Fibroblast of upper back skin (primary cell): ENCODE measurements at regions not wholly inside any gene's neighbourhood (a gene's known extent, or its start where the extent isn't known, plus 50 kb on each side); places are given as distances from the start of the nearest gene placed in this dataset.
"Not testable (repeated sequence)": the region's sequence is repeated elsewhere in the genome, so short reads cannot be mapped to it uniquely, and the experiment has no call there.

ENCODE experiments used
- DNase-seq: peaks from one replicate; pipeline ENCODE4 v3.0.0-alpha.2; 2013

DNA sequence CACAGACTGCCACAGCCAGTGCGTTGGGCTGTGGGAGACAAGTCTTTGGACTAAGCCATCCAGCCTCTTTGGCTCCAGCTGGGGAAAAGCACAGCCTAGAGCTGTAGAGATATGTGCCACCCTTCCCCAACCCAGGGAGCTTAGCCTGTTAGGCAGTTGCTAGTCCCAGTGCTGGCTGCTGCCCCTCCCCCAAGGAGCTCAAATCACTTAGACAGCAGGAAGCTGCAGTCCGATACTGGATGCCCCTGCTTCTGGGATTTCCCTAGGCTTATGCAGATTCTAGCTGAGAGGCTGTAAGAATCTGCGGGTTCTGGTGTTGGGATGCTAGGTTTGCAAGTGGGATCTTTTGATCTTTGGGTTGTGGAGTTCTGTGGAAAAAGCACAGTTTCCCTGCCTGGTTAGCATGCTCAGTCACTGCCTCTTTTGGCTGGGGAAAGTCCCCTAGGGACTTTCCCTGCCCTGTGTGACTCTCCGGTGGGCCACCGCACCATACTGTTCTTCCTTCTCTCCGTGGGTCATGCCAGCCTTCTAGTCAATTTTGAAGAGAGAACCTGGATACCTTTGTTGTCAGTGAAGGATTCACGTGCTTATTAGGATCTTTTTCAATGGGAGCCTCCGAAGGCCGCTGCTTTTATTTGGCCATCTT is 792.0 kb downstream of the KCNA4 start:
- no peak for DNase-seq

GRCh38 chr11:29219531-29219930 is 797.3 kb downstream of the KCNA4 start:
- not testable (repeated sequence) for DNase-seq

- DNase-seq, result no peak
Measured at GRCh38 chr11:29217901-29218300, 798.9 kb downstream of the KCNA4 start.

GRCh38 chr11:29214833-29215232 is 802.0 kb downstream of the KCNA4 start:
- peak; percentile 2 for DNase-seq

DNA sequence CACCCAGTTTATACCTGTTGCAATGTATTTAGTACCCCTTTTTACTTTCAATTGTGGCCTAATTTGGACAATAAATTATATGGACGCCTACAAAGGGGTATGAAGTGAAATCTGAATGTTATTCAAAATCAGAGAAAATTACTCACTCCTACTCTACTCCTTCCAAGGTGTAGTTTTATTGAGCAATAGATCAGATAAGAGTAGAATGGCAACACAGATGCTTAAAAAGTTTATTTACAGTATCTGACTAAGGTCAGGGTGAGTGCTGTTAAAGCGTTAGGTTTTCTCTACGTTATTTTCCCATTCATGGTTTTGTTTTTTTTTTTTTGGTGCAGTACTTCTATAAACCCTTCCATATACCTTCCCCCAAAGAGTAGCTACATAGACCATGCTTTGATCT is 805.6 kb downstream of the KCNA4 start:
- DNase-seq, result no peak

DNA sequence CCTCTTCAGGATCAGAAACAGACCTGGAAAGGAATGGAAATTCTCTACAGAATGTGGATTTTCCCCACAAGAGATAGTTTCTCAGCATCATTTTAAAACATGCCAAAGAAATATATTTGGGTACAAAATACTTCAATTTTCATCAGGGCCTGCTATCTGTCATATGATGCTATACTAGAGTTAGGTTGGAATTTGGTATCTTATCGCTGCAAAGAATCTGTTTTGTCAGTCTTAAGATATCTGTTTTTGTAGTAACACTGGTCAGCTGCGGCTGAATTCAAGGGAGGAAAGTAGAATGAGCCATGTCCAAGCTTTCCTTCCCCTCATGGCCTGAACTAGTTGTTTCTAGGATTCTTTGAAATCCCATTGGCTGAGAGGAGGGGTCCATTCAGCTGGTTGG is 806.4 kb downstream of the KCNA4 start:
- DNase-seq, result no peak

GRCh38 chr11:29208117-29208516 is 808.7 kb downstream of the KCNA4 start:
- DNase-seq, result no peak

DNA sequence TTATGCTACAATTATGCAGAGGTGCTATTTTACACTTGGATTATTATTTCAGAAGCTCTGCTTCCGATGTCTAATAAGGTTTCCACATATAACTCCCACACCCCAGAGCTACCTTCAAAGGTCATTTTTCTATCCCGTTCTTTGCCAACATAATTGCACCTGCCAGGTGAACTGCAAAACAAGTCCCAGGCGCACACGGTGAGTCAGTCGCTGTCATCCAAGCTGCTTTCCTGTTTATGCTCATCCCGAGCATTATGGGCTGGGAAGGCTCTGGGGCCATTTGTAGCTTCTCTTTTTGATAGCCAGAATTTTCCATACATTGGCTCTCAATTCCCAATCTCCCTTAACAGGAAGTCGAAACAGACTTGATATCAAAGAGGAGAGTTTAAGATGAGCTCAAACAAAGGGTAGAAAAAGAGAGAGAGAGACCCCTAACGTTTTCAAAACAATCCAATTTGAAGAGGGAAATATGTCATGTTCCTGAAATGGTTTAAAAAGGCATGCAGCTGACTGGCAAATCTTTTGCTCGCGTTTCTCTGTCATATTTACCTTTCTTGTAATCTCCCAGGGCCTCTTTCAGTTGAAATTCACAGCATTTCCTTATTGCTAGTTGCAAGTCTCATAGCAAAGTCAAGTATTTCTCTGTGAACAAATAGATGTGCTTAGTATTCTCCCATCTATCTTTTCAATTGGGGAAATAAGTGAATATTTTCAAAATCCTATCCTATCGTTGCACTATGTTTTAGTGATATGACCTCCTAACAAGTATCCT is 815.9 kb downstream of the KCNA4 start:
- no peak for DNase-seq

DNA sequence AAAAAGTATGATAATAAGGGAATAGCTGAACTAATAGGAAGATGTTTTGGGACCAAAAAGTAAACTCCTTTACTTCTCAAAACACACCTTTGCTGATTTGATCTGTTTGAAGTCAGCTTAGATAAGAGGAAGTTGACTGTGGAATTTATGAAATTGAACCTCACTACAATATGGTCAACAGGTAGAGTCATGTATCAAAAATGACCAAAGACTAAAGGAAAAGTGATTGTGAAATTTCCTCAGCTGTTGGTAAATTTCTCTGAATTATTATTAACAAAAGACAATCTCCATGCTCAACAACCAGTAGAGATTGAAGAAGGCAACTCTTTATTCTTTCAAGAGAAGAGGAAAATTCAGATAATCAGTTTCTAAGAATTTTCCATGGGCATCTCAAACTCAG is 826.5 kb downstream of the KCNA4 start:
- DNase-seq, result no peak

DNA sequence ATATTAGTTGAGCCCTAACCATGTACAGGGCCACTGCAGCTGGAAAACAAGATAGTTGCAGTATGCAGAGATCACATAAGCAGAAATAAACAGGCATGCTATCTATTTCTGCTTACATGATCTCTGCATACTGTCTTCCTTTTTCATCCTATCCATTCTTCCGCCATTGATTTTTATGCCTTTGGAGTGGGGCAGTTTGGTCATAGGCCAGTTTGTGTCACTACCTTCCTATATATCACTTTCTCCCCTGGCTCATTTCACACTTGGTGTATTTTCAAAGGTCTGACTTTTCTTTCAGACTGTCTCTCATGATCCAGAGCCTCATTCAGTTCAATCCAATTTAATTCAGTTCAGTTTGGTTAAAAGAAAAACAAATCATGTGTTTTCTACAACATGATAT is 829.6 kb downstream of the KCNA4 start:
- DNase-seq, result no peak

GRCh38 chr11:29184939-29185890 is 831.6 kb downstream of the KCNA4 start:
- DNase-seq, result peak; percentile 97

GRCh38 chr11:29183301-29183700 is 833.5 kb downstream of the KCNA4 start:
- DNase-seq, result no peak

GRCh38 chr11:29173660-29174062 is 843.2 kb downstream of the KCNA4 start:
- DNase-seq, result peak; percentile 98

GRCh38 chr11:29171360-29171950 is 845.4 kb downstream of the KCNA4 start:
- DNase-seq, result peak; percentile 64

- DNase-seq, result no peak
Measured at GRCh38 chr11:29166306-29166705, 850.5 kb downstream of the KCNA4 start.

DNA sequence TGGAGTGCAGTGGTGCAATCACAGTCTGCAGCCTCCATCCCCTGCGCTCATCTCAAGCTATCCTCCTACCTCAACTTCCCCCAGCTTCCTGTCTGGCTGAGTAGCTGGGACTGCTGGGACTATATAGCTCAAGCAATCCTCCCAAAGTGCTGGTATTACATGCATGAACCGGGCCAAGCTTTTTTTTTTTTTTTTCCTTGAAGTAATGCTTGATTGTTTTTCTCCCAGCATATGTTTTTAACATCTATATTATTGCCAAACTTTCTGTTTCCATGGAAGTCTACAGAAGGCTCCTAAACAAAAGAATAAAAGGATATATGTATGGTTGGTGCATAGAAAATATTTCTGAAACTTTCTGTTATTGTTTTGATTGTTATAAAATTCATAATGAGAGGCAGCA is 853.6 kb downstream of the KCNA4 start:
- DNase-seq, result no peak

DNA sequence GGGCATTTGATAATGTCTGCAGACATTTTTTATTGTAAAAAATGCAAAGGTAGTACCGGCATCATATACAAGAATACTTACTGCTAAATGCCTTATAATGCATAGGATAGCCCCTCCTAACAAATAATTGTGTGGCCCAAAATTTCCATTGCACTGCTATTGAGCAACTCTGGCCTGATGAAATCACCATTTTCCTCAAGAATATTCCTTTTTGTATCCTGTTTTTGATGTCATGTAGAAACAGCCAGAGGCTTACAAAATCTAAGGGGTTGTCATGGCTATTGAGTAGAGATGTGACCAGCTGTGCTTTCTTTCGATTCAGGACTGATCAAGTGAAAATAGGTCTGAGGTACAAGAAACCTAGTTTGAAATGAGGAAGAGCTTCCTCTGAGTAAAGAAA is 854.3 kb downstream of the KCNA4 start:
- DNase-seq, result no peak

- DNase-seq, result peak; percentile 35
Measured at GRCh38 chr11:29161191-29161590, 855.6 kb downstream of the KCNA4 start.

GRCh38 chr11:29159552-29160465 is 857.0 kb downstream of the KCNA4 start:
- DNase-seq, result peak; percentile 83

DNA sequence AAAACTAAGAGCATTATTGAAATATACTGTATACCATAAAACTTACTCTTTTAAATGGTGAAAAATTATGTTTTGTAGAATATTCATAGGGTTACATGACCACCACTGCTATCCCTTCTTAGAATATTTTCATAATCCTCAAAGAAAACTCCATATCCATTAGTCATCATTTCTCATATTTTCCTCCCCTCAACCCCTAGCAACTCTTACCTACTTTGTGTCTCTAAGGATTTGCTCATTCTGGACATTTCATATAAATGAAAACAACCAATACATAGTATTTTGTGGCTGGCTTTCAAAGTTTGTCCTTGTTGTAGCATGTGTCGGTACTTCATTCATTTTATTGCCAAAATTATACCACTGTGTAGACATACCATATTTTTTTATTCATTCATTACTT is 863.8 kb downstream of the KCNA4 start:
- DNase-seq, result peak; percentile 73

GRCh38 chr11:29142573-29142972 is 874.3 kb downstream of the KCNA4 start:
- not testable (repeated sequence) for DNase-seq

DNA sequence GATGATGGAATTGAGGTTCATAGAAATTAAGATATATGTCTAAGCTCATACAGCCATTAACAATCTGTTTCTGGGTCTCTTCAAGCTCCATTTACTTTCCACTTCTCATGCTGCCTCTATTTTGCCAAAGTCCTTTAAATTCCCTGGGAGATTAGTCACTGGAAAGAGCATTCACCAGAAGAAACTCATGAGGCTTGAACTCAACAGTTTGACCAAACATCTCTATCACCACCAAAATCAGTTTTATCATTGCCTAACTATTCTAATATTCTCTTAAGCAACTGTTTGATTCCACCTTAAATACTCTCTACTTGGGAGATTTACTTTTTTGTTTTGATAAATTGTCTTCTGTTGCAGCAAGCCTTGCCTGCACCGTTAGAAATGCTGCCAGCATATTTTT is 881.3 kb downstream of the KCNA4 start:
- DNase-seq, result peak; percentile 78
